Bronchial epithelial cell (primary cell): ENCODE measurements at regions not wholly inside any gene's neighbourhood (a gene's known extent, or its start where the extent isn't known, plus 50 kb on each side); places are given as distances from the start of the nearest gene placed in this dataset.

Experiments
- DNase-seq: peaks from one replicate; pipeline ENCODE4 v3.0.0-alpha.2; 2010; ENCODE audit warnings: low read depth
- FAIRE-seq: peaks from 2 replicates; lab custom pipeline; 2011; peaks lifted over from hg19 to GRCh38; lab: Jason Lieb, UNC
- H3K27me3 ChIP-seq: 2 replicates; pipeline ENCODE4 v1.5.1; 2011; ENCODE audit warnings: low read length; ENCODE audit not compliant: control insufficient read depth, insufficient read depth
- H3K36me3 ChIP-seq: 2 replicates; pipeline ENCODE4 v1.5.1; 2011; ENCODE audit warnings: low read length; ENCODE audit not compliant: control insufficient read depth, insufficient read depth
- H3K4me3 ChIP-seq: 2 replicates; pipeline ENCODE4 v1.5.1; 2011; ENCODE audit warnings: mild to moderate bottlenecking, low read depth, low read length, control low read depth
- TF ChIP-seq, protein P1 (sequence below): IDR thresholded peaks from 2 replicates; pipeline ENCODE4 v1.5.1; 2011; ENCODE audit warnings: mild to moderate bottlenecking, moderate library complexity, low read length, control low read depth, inconsistent platforms; ENCODE audit not compliant: insufficient read depth, severe bottlenecking

DNA sequence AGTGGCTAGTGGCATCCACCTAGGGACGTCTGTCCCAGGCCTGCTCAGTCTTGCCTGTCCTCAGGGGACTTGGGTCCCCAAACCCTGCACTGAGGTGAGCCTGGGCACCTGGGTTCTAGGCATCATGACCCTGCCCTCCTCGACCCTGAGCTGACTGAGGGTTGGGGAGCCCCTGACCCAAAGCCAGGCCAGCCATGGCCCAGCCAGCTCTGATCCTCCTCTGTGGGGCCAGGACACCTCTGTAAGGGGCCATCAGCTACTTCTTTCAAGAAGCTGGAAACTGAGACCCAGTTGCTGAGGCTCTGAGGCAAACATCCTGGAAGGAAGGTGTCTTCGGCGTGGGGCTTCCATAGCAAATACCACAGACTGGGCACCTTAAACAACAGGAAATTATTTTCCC, 329.3 kb downstream of the QKI start:
- no peak for FAIRE-seq

DNA sequence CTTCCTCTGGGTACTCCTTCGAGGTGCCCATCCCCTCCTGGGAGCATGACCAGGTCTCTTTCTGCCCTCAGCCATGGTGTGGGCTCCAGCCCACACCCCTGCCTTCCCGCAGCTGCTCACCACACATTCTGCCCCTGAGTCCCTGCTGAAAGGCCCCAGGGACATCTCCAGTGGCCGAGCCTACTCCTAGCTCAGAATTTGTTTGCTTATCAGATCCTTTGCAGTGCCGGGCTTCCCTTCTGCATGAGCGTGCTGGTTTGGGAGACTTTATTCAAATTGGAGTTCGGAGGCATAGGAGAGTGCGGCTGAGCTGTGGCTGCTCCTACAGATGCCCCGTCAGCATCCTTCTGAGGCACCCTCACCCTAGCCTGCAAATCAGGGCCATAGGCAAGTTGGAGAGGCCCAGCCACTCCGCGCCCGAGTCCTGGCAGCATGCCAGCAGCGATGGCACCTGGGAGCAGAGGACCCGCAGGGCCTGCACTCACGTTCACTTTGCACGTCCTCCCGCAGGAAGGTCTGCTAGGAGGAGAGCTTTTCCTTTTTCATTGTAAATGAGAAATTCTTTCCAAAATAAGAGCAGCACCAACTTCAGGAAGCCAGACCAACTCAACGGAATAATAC, 327.3 kb downstream of the QKI start:
- no peak for DNase-seq
- H3K36me3 ChIP-seq = no peaks in the 10 kb centered on the region
- no peak for FAIRE-seq
- TF ChIP-seq, protein P1, sequence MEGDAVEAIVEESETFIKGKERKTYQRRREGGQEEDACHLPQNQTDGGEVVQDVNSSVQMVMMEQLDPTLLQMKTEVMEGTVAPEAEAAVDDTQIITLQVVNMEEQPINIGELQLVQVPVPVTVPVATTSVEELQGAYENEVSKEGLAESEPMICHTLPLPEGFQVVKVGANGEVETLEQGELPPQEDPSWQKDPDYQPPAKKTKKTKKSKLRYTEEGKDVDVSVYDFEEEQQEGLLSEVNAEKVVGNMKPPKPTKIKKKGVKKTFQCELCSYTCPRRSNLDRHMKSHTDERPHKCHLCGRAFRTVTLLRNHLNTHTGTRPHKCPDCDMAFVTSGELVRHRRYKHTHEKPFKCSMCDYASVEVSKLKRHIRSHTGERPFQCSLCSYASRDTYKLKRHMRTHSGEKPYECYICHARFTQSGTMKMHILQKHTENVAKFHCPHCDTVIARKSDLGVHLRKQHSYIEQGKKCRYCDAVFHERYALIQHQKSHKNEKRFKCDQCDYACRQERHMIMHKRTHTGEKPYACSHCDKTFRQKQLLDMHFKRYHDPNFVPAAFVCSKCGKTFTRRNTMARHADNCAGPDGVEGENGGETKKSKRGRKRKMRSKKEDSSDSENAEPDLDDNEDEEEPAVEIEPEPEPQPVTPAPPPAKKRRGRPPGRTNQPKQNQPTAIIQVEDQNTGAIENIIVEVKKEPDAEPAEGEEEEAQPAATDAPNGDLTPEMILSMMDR = no peak
- no peak overlapping the region for H3K4me3 ChIP-seq
- no peaks in the 10 kb centered on the region for H3K27me3 ChIP-seq

More for the DNA sequence above, 329.3 kb downstream of the QKI start:
- no peaks in the 10 kb centered on the region for H3K36me3 ChIP-seq
- TF ChIP-seq, protein P1 = no peak
- no peak for DNase-seq
- no peak overlapping the region for H3K4me3 ChIP-seq
- no peaks in the 10 kb centered on the region for H3K27me3 ChIP-seq

DNA sequence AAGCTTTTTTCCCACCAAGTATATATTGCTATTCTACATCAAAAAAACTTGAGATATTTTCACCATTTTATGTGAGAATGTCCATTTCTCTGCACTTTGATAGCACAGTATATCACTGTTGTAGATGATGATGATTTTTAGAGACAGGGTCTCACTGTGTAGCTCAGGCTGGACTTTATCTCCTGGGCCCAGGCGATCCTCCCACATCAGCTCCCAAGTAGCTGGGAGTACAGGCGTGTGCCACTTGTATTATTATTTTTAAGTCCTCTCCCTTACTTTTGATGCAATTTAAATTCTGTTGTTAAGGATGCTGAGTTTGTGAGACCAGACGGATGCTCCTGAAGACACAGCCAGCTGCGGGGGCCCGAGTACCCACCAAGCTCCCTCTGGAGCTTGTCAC, 326.8 kb downstream of the QKI start:
- no peaks in the 10 kb centered on the region for H3K27me3 ChIP-seq
- DNase-seq = no peak
- H3K36me3 ChIP-seq = no peaks in the 10 kb centered on the region
- TF ChIP-seq, protein P1 = no peak
- FAIRE-seq = no peak
- no peak overlapping the region for H3K4me3 ChIP-seq

DNA sequence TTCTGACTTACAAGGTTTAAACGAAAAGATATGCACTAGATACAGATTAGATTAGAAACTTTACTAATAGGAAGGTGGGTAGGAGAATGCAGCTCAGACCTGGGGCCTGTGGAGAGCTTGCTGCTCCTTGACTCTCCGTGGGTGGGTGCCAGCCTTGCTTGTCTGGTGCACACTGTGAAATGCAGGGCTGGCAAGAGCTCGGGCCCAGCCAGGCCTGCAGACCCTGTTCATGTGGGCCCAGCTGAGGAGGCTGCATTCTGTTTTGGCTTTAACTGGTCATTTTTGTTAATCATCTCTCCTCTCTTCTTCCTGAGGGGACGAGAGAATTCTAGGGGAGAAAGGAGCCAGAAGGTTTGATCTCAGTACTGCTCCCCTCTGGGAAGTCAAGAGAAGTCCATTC, 325.4 kb downstream of the QKI start:
- TF ChIP-seq, protein P1 = no peak
- no peaks in the 10 kb centered on the region for H3K36me3 ChIP-seq
- no peak overlapping the region for H3K4me3 ChIP-seq
- FAIRE-seq = no peak
- no peaks in the 10 kb centered on the region for H3K27me3 ChIP-seq
- no peak for DNase-seq

DNA sequence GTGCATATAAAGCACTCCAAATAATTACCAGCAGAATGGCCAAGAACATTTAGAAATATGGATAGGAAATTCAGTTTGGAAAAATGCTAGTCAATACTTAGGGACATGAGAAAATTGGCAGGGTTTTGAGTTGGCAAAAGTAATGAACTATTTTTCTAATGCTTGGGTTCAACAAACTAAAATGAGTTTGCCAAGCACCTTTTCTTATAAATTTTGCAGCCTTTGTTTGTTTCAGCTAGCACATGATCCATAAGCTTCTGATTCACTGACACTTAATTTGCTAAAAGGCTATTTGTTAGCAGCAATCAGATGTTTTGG, 324.8 kb downstream of the QKI start:
- DNase-seq = no peak
- FAIRE-seq = no peak
- TF ChIP-seq, protein P1 = no peak
- Histone ChIP-seq H3K36me3 (no peaks in the 10 kb centered on the region), H3K27me3 (no peaks in the 10 kb centered on the region), H3K4me3 (no peak overlapping the region)
